Sciatic nerve (tissue), 2 donors: ENCODE measurements at regions not wholly inside any gene's neighbourhood (a gene's known extent, or its start where the extent isn't known, plus 50 kb on each side); places are given as distances from the start of the nearest gene placed in this dataset.
"Not testable (repeated sequence)": the region's sequence is repeated elsewhere in the genome, so short reads cannot be mapped to it uniquely, and the experiment has no call there.

Experiments used
- ATAC-seq: fragments of 200-7000 bp; cut with Tn5 transposase; one replicate; pipeline ENCODE4 v1.9.1; 2020; ENCODE audit warnings: mild to moderate bottlenecking, moderate library complexity
- DNase-seq: peaks from one replicate; pipeline ENCODE4 v3.0.0-alpha.2; 2020; ENCODE audit warnings: low spot score
- intact Hi-C: fragments of 100-400 bp; cut with DNase I; formaldehyde crosslinking; loops from one replicate; pipeline ENCODE4 v1.14.2; 2022
- donor health status: DM: no; HTN: no; CAD: no.
- donor health status: DM: no; HTN: no; CAD: no.

- intact Hi-C loops, result no loop called here
- DNase-seq, result no peak
- ATAC-seq, result no peak
Measured at GRCh38 chr10:81450651-81451050, 424.3 kb upstream of the NRG3 start.

- intact Hi-C loops, result no loop called here
- DNase-seq (no peak), ATAC-seq (no peak)
Measured at GRCh38 chr10:81472927-81473470, 402.0 kb upstream of the NRG3 start.

DNA sequence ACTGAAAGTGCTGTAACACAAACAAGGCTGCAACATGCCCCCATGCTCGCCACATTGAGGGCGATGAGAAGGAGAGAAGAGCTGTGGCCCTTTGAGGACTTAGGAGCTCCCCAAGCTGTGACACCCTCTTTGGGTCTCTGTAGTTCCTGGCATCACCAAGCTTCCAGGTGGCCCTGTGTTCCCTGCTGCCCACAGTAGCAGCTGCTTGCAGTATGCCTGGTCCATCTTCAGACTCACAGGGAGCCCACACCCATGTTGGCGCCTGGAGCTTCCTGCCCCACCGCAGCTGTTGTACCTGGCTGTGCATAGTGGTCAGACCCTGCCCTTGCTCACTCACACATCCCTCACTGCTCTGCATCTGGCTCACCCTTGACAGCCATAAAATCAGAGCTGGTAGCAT lies 401.2 kb upstream of the NRG3 start:
- intact Hi-C loops, result no loop called here
- no peak for DNase-seq
- ATAC-seq, result no peak

DNA sequence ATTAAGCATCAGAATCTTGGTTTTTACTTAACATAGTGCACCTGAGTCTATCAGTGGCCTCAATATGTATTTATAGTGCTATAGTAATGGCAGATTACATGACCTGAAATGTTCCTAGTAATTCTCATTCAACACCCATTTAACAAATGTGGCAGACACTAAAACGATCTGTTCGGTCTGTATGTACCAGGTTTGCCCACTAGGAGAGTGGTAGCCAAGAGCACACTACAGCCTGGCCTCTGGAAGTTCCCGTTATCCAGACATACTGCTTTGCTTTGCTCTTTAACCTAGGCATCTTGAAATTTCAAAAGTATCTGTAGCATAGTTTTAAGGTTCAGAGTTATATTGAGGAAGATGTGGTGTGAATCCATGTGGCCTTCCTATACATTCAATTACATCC lies 395.7 kb upstream of the NRG3 start:
- intact Hi-C loops, result no loop called here
- ATAC-seq (no peak), DNase-seq (no peak)

GRCh38 chr10:81496626-81497025 lies 378.4 kb upstream of the NRG3 start:
- intact Hi-C loops, result no loop called here
- no peak for ATAC-seq
- no peak for DNase-seq

- DNase-seq, result no peak
- ATAC-seq, result no peak
- intact Hi-C loops, result no loop called here
Measured at GRCh38 chr10:81498011-81498551, 376.9 kb upstream of the NRG3 start.

DNA sequence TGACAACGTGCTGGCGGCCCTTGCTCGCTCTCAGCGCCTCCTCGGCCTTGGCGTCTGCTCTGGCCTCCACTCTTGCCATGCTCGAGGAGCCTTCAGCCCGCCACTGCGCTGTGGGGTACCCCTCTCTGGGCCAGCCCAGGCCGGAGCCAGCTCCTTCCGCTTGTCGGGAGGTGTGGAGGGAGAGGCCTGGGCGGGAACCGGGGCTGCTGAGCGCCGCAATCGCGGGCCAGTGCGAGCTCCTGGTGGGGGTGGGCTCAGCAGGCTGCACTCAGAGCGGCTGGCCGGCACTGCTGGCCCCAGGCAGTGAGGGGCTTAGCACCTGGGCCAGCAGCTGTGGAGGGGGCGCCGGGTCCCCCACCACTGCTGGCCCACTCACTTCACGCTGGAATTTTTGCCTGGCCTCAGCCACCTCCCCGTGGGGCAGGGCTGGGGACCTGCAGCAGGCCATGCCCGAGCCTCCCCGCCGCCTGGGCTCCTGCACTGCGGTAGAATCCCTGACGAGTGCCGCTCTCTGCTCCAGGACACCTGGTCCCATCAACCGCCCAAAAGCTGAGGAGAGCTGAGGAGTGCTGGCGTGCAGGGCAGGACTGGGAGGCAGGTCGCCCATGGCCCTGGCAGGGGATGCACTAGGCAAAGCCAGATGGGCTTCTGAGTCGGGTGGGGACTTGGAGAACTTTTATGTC lies 372.2 kb upstream of the NRG3 start:
- intact Hi-C loops, result no loop called here
- DNase-seq, result no peak
- ATAC-seq, result no peak

DNA sequence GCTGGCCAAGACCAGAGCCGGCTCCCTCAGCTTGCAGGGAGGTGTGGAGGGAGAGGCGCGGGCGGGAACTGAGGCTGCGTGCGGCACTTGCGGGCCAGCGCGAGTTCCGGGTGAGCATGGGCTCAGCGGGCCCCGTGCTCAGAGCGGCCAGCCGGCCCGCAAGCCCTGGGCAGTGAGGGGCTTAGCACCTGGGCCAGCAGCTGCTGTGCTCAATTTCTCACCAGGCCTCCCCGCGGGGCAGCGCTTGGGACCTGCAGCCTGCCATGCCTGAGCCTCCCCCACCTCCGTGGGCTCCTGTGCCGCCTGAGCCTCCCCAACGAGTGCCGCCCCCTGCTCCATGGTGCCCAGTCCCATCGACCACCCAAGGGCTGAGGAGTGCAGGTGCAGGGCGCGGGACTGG lies 369.2 kb upstream of the NRG3 start:
- ATAC-seq, intact Hi-C loops, DNase-seq: not testable (repeated sequence)

- no peak for DNase-seq
- intact Hi-C loops, result no loop called here
Measured at GRCh38 chr10:81514811-81515210, 360.2 kb upstream of the NRG3 start.

DNA sequence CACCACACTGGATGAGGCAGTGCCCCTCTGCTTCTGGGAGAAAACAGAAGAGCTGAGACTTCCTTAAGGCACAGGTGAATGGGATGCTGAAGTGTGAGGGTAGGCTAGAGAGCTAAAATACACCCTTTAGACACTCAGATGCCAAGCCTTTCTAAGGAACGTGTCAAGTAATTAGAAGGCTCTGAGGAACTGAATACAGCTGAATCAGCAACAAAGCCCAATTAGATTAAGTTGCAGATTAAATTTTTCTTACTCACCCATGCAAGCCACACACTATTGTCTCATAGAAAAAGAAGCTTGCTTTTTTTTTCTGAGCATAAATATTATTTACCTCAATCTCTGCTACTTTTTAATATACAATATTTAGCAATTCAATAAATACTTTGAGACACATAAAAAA lies 354.3 kb upstream of the NRG3 start:
- intact Hi-C loops, result loop anchor here (10.0 kb wide), 1 partner anchor 86 kb away; no protein-coding TSS in a partner anchor
- DNase-seq (no peak), ATAC-seq (no peak)

More at GRCh38 chr10:81514811-81515210, 360.2 kb upstream of the NRG3 start:
- ATAC-seq, result no peak

DNA sequence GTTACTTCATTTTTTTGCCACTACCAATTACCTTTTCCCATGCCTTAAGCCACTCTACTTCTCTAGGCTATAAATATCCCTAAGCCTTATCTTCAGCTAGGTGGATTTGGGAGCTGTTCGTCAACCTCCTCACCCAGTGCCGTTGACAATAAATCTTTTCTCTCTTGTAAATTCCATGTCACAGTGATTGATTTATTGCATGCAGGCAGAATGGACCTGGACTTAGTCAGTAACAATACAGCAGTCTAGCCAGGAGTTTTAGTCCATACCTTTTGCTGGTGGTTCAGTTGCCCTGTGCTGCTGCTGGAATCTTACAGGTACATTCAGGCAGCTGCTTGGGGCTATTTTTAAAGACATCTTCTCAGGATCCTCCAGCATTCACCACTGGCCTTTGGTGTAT lies 350.5 kb upstream of the NRG3 start:
- ATAC-seq, result no peak

DNA sequence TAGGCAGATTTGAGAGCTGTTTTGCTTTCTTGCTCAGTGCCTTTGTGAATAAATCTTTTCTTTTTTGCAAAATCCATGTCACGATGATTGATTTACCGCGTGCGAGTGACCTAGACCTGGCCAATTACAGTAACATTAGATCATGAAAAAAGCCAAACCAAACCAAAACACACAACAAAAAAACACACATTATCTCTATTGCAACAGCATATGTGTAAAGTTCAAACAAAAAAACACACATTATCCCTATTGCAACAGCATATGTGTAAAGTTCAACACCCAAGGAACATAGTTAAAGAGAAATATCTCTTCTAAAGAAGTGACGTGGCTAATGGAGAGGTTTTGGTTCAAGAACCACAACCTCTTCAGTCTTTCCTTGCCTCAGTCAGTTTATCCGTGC lies 342.6 kb upstream of the NRG3 start:
- ATAC-seq (no peak), DNase-seq (no peak)
- intact Hi-C loops, result no loop called here

More for the DNA sequence above, 350.5 kb upstream of the NRG3 start:
- intact Hi-C loops, result loop anchor here (10.0 kb wide), 1 partner anchor 90 kb away; no protein-coding TSS in a partner anchor
- DNase-seq, result no peak

DNA sequence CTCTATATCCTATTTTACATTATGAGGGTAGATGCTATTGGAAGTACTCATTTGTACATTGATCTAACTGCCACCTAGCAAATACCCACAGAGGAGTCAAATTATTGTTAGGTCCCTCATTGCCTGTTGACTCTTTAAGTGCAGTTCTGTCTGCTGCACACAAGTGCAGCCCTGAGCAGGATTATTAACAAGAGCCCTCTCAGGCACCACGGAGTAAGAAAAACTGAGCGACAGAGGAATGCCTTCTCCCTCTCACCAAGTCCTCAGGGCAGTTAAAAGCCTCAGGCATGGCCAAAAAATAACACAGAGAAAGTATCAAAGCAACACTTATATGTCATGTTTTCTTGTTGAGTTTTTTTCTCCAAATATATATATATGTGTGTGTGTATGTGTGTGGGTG lies 340.0 kb upstream of the NRG3 start:
- no peak for ATAC-seq
- intact Hi-C loops, result no loop called here

GRCh38 chr10:81541517-81541916 lies 333.5 kb upstream of the NRG3 start:
- ATAC-seq (no peak), DNase-seq (no peak)
- intact Hi-C loops, result no loop called here

More for the DNA sequence above, 340.0 kb upstream of the NRG3 start:
- DNase-seq, result no peak

GRCh38 chr10:81546243-81546642 lies 328.8 kb upstream of the NRG3 start:
- DNase-seq (no peak), ATAC-seq (no peak)
- intact Hi-C loops, result no loop called here

DNA sequence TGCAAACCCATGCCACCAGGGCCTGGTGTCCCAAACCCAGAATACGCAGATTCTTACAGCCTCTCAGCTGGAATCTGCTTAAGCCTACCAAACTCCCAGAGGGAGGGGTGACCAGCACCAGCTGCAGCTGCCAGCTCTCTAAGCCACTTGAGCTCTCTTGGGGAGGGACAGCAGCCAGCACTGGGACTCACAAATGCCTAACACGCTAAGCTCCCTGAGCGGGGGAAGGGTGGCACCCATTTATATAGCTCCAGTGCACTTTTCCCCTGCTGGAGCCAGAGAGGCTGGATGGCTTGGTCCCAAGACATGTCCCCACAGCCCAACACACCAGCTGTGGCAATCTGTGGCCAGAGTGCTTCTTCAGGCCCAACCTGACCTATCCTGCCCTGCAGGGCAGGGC lies 326.8 kb upstream of the NRG3 start:
- no peak for DNase-seq
- no peak for ATAC-seq
- intact Hi-C loops, result no loop called here

DNA sequence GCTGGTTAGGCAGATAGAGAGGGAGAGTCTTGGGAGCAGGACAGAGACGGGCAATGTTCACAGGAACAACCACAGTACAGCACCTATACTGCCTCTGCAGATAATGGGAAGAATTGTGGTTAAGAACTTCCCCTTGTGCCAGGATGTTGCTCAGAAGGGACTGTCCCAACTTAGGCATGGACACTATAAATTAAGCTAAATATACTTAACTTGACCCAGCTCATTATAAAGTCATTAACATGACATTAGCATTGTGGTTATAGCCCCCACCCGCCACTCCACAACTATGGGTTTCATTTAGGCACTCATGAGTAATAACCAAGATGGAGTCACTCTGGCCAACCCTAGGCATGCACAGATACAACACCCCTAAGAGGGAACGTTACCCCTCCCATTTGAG lies 310.9 kb upstream of the NRG3 start:
- no peak for ATAC-seq
- intact Hi-C loops, result no loop called here

DNA sequence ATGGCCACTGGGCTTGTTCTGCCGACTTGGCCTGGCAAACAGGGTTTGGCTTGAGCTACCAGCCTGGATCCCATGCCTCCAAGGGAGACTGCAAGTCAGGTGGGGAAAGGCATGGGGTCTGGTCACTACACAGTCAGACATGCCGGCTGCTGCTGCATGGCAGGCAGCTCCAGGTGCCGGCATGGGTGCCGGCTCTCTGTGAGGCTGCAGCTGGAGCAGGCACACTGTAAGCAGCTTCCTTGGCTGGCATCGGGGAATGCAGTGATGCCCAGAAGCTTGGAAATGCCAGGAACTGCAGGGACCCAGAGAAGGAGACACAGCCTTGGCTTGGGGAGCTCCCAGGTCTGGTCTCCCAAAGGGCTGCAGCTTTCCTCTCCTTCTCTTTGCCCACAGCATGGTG lies 305.5 kb upstream of the NRG3 start:
- ATAC-seq, result no peak
- intact Hi-C loops, result no loop called here
- no peak for DNase-seq

More for the DNA sequence above, 310.9 kb upstream of the NRG3 start:
- DNase-seq, result no peak

DNA sequence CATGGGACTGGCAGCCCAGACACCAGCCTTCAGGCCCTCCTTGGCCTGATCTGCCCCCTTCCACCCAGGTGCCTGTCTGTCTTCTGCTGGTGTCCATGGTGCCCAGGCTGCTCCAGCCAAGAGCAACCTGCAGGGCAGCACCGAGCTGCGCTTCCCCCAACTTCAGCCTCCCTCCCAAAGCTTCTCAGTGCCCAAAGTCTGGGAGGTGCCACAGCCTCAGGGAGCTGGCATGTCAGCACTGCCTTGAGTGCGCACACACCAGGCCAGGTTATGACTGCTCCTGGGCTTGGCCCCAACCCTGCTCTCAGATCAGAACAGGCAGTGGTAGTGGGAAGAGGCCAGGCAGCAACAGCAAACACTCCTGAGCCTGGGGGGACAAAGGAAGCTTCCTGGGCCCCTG lies 304.6 kb upstream of the NRG3 start:
- intact Hi-C loops, result no loop called here
- no peak for DNase-seq
- peak; percentile 15 for ATAC-seq

GRCh38 chr10:81570878-81571794 lies 303.9 kb upstream of the NRG3 start:
- ATAC-seq (peak; percentile 32), DNase-seq (no peak)
- intact Hi-C loops, result no loop called here
